ENCODE measurements at regions not wholly inside any gene's neighbourhood (a gene's known extent, or its start where the extent isn't known, plus 50 kb on each side); places are given as distances from the start of the nearest gene placed in this dataset.

- H4K20me1 ChIP-seq (ENCODE audit: insufficient read depth, low read length) = no peaks in the 10 kb centered on the region
- no peaks in the 10 kb centered on the region for H3K27me3 ChIP-seq (ENCODE audit: low read depth, low read length)
- no peaks in the 10 kb centered on the region for H3K9me3 ChIP-seq (ENCODE audit: insufficient read depth, low read length)
- H3K4me3 ChIP-seq (ENCODE audit: low read length) = no peak overlapping the region
- H3K36me3 ChIP-seq (replicated peaks; ENCODE audit: low read depth, low read length) = no peaks in the 10 kb centered on the region
- no peaks in the 10 kb centered on the region for H3K79me2 ChIP-seq (ENCODE audit: low read length)
- TF ChIP-seq EZH2phosphoT487 (IDR thresholded peaks at IDR 0.05; ENCODE audit: low read depth) (no peak), CTCF (IDR thresholded peaks at IDR 0.05; ENCODE audit: low read depth, low read length) (no peak)
- no peak overlapping the region for H3K4me2 ChIP-seq (ENCODE audit: low read length)
- peaks cover 6% of the 10 kb centered on the region; the same call in 1 of the 2 replicates for H3K4me1 ChIP-seq (ENCODE audit: low read length)
- H3K9ac ChIP-seq (ENCODE audit: low read length) = no peak overlapping the region
- no peak overlapping the region for H2AFZ ChIP-seq (ENCODE audit: low read depth, low read length)
- no peak overlapping the region for H3K27ac ChIP-seq (ENCODE audit: low read length)
Observed at GRCh38 chr2:59206361-59206760, 965.2 kb upstream of the FANCL start.

GRCh38 chr2:59204040-59204439 is 962.9 kb upstream of the FANCL start:
- TF ChIP-seq CTCF (IDR thresholded peaks at IDR 0.05; ENCODE audit: low read depth, low read length) = no peak
- no peak for TF ChIP-seq EZH2phosphoT487 (IDR thresholded peaks at IDR 0.05; ENCODE audit: low read depth)
- Histone ChIP-seq H3K9ac (ENCODE audit: low read length) (no peak overlapping the region), H3K4me3 (ENCODE audit: low read length) (no peak overlapping the region)

GRCh38 chr2:59196491-59196890 is 955.4 kb upstream of the FANCL start:
- no peaks in the 10 kb centered on the region for H3K36me3 ChIP-seq (replicated peaks; ENCODE audit: low read depth, low read length)
- no peaks in the 10 kb centered on the region for H3K79me2 ChIP-seq (ENCODE audit: low read length)
- no peak overlapping the region for H3K9ac ChIP-seq (ENCODE audit: low read length)
- H3K4me1 ChIP-seq (ENCODE audit: low read length) = 0 out of 2 replicates have a peak, but pooled peaks cover 4% of the 10 kb centered on the region
- no peak overlapping the region for H3K4me3 ChIP-seq (ENCODE audit: low read length)
- no peak overlapping the region for H2AFZ ChIP-seq (ENCODE audit: low read depth, low read length)
- H3K27ac ChIP-seq (ENCODE audit: low read length) = no peak overlapping the region
- no peaks in the 10 kb centered on the region for H3K9me3 ChIP-seq (ENCODE audit: insufficient read depth, low read length)
- no peak overlapping the region for H3K4me2 ChIP-seq (ENCODE audit: low read length)
- TF ChIP-seq EZH2phosphoT487 (IDR thresholded peaks at IDR 0.05; ENCODE audit: low read depth) (no peak), CTCF (IDR thresholded peaks at IDR 0.05; ENCODE audit: low read depth, low read length) (no peak)
- no peaks in the 10 kb centered on the region for H3K27me3 ChIP-seq (ENCODE audit: low read depth, low read length)
- H4K20me1 ChIP-seq (ENCODE audit: insufficient read depth, low read length) = no peaks in the 10 kb centered on the region

More at GRCh38 chr2:59204040-59204439, 962.9 kb upstream of the FANCL start:
- Histone ChIP-seq H3K4me1 (ENCODE audit: low read length) (peaks cover 10% of the 10 kb centered on the region; the same call in 1 of the 2 replicates), H2AFZ (ENCODE audit: low read depth, low read length) (no peak overlapping the region), H3K9me3 (ENCODE audit: insufficient read depth, low read length) (no peaks in the 10 kb centered on the region), H3K36me3 (replicated peaks; ENCODE audit: low read depth, low read length) (no peaks in the 10 kb centered on the region), H4K20me1 (ENCODE audit: insufficient read depth, low read length) (no peaks in the 10 kb centered on the region), H3K4me2 (ENCODE audit: low read length) (no peak overlapping the region), H3K79me2 (ENCODE audit: low read length) (no peaks in the 10 kb centered on the region), H3K27ac (ENCODE audit: low read length) (no peak overlapping the region), H3K27me3 (ENCODE audit: low read depth, low read length) (no peaks in the 10 kb centered on the region)

GRCh38 chr2:59195851-59196250 is 954.7 kb upstream of the FANCL start:
- Histone ChIP-seq H3K4me1 (ENCODE audit: low read length) (0 out of 2 replicates have a peak, but pooled peaks cover under 1% of the 10 kb centered on the region), H3K36me3 (replicated peaks; ENCODE audit: low read depth, low read length) (no peaks in the 10 kb centered on the region), H3K9me3 (ENCODE audit: insufficient read depth, low read length) (no peaks in the 10 kb centered on the region), H3K27me3 (ENCODE audit: low read depth, low read length) (no peaks in the 10 kb centered on the region), H3K4me3 (ENCODE audit: low read length) (no peak overlapping the region), H3K79me2 (ENCODE audit: low read length) (no peaks in the 10 kb centered on the region), H3K9ac (ENCODE audit: low read length) (no peak overlapping the region), H4K20me1 (ENCODE audit: insufficient read depth, low read length) (no peaks in the 10 kb centered on the region), H3K27ac (ENCODE audit: low read length) (no peak overlapping the region), H3K4me2 (ENCODE audit: low read length) (no peak overlapping the region), H2AFZ (ENCODE audit: low read depth, low read length) (no peak overlapping the region)
- TF ChIP-seq EZH2phosphoT487 (IDR thresholded peaks at IDR 0.05; ENCODE audit: low read depth) = no peak
- TF ChIP-seq CTCF (IDR thresholded peaks at IDR 0.05; ENCODE audit: low read depth, low read length) = no peak

Measured in OCI-LY3 (cell line).